IPS DF 19.7 (cell line): ENCODE measurements at regions not wholly inside any gene's neighbourhood (a gene's known extent, or its start where the extent isn't known, plus 50 kb on each side); places are given as distances from the start of the nearest gene placed in this dataset.

ENCODE experiments used
- DNase-seq: peaks from one replicate; pipeline ENCODE4 v3.0.0-alpha.2; 2013; ENCODE audit warnings: low read depth, low spot score

GRCh38 chr20:12659942-12660341 is 348.8 kb upstream of the SPTLC3 start:
- no peak for DNase-seq

- DNase-seq = peak; percentile 52
These were observed 347.9 kb upstream of the SPTLC3 start for GRCh38 chr20:12660918-12661317.

- DNase-seq = no peak
These were observed 338.5 kb upstream of the SPTLC3 start for GRCh38 chr20:12670301-12670700.

DNA sequence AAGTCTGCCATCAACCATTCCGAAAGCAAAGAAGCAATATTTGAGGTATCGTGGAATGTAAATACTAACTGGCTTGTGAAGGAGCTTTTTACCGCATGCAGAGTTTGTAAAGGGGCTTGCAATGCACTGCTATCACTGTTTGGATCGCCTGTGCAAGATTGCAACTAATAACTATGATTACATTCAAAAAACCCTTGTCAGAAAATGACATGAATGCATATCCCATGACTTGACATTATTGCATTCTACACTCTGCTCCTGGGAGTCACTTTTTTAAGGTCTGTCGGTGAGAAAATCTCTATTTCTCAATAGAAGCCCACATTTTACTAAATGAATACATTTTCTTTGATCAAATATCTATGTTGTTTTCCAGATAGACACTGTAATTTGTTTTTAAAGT is 335.4 kb upstream of the SPTLC3 start:
- DNase-seq = no peak

DNA sequence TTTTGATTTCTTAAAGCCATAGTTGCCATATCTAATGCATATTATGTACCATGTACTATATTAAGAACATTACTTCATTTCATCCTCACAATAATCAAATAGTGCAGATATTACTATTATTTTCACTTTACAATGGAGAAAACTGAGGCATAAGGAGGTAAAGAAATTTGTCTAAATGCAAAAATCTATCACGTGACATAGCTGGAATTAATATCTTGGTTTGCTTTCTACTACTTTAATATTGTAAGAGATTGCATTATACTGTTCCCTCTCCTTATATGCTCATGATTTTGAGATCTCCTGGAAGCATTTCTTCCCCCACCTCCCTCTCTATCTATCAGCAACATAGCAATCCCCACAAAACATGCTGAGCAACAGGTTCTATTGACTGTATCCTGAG is 330.8 kb upstream of the SPTLC3 start:
- no peak for DNase-seq

DNA sequence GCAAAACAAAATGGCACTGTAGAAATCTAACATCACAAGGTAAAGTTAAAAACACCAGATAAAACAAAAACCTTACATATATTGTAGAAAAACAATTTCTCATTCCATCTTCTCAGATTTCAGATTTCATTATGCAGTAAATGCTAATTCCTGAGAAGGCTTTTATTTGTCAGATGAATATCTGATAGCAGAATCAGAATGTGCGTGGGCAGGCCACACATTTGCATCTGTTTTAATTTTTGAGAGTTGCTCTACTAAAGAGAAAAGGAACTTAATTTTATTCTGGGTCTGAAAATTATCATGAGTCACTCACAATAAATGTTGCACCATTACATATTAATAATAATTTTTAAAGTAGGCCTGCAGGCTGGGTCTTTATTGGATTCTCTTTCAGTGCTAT is 329.3 kb upstream of the SPTLC3 start:
- no peak for DNase-seq

GRCh38 chr20:12682613-12683012 is 326.2 kb upstream of the SPTLC3 start:
- no peak for DNase-seq

- no peak for DNase-seq
These were observed 321.3 kb upstream of the SPTLC3 start for GRCh38 chr20:12687476-12687875.

DNA sequence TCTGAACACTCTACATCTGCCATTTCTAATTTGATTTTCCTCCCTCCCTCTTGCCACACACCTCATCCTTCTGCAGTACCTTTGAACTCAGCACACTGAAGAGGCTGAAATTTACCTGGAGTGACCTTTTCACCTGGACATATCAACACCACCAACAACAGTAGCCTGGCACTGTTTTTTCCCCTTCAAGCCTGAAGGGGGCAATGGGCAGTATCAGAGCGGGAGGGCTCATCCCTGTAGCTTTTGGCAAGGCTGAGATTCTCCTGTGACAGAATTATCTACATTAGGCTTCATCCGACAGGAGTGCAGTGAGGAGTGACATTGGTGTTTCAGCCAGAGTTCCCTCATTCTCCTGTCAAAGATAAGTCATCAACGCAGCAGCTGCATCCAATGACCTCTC is 312.8 kb upstream of the SPTLC3 start:
- no peak for DNase-seq

DNA sequence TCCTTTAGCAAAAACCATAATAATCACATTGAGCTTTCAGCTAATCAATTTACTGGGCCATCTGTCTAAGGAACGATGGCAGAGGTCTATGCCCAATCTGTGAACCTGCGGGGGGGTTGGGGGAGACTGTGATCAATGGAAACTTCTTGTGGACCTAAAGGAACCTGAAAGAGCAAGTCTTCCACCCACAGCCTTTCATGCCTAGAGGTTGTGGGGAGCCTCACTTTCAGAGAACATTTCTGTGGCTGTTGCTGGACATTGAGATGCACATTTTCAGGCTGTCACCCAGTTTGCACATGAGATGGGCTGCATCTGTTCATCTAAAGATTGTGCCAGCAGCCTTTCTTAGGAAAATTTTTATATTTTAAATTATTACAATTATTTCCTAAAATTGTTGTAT is 310.0 kb upstream of the SPTLC3 start:
- DNase-seq = no peak

- DNase-seq = no peak
These were observed 309.2 kb upstream of the SPTLC3 start for GRCh38 chr20:12699374-12700228.

DNA sequence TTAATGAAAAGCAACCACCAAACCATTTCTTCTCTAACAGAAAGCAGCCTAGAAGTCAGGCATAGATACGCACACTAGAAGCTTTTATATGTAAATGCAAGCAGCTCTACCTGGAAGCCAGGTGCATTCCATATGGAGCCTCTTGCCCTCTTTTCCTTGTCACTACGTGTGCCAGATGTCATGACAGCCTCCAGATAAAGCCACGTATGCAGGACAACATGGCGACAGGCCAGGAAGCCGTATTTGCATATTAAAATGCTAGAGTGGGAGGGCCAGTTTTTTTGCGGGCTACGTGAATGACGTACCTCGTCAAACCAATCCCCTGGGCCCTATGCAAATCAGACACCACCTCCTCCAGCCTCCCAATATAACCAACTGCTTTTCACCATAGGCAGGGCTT is 308.1 kb upstream of the SPTLC3 start:
- DNase-seq = peak; percentile 40

GRCh38 chr20:12702312-12702711 is 306.5 kb upstream of the SPTLC3 start:
- DNase-seq = no peak

DNA sequence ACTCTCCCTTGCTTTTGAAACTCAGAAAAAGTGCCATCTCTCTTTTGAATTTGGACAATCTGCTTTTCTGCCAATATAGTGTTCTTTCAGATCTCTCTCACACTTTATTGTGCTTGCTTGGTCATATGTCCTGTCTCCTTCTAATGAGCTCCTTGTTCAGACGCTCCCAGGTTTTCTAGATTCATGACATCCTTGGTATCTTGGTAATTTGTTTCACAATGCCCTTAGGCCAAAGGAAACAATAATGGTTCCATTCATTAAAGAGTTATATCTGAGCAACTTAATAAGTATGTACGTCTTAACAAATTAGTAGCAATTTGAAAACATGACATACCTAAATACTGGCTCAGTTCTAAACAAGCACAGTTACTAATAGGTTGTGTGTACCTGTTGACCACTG is 293.4 kb upstream of the SPTLC3 start:
- no peak for DNase-seq

- no peak for DNase-seq
These were observed 292.6 kb upstream of the SPTLC3 start for GRCh38 chr20:12715991-12716680.

GRCh38 chr20:12717061-12717460 is 291.7 kb upstream of the SPTLC3 start:
- no peak for DNase-seq

GRCh38 chr20:12718619-12719018 is 290.2 kb upstream of the SPTLC3 start:
- DNase-seq = no peak

- no peak for DNase-seq
These were observed 287.1 kb upstream of the SPTLC3 start for GRCh38 chr20:12721636-12722035.

GRCh38 chr20:12722091-12722490 is 286.7 kb upstream of the SPTLC3 start:
- DNase-seq = no peak

DNA sequence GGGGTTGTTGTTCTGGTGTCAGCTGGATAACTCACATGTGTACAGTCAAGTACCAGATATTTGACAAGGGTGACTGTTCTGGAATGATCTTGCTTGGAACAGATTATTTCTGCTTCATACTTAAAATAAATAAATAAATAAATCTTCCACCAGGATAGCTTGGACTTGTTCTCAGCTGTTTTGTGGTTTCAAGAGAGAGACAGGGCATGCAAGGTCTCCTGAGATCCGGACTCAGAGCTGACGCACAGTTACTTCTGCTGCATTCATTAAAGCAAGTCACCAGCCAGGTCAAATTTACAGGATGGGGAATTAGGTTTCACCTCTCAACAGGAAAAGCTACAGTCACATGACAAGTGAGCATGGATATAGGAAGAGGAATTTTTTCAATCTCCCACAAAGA is 285.0 kb upstream of the SPTLC3 start:
- no peak for DNase-seq

GRCh38 chr20:12728782-12729181 is 280.0 kb upstream of the SPTLC3 start:
- no peak for DNase-seq

GRCh38 chr20:12729326-12729725 is 279.4 kb upstream of the SPTLC3 start:
- DNase-seq = no peak

GRCh38 chr20:12733811-12734210 is 275.0 kb upstream of the SPTLC3 start:
- DNase-seq = no peak
